Body of pancreas (tissue), 4 donors: ENCODE measurements at regions not wholly inside any gene's neighbourhood (a gene's known extent, or its start where the extent isn't known, plus 50 kb on each side); places are given as distances from the start of the nearest gene placed in this dataset.

ENCODE experiments used
- CTCF ChIP-seq, 7 experiments: fragments of 450-650 bp in 4 of 7; fragments of 200-600 bp in 3 of 7; sonication (generic) in 3 of 7; IDR thresholded peaks; one replicate each; pipeline ENCODE4 v1.5.1; 2016 to 2019; ENCODE audit warnings: antibody characterized with exemption in 7 of 7
- POLR2A ChIP-seq, 3 donors: fragments of 450-650 bp; IDR thresholded peaks; one replicate each; pipeline ENCODE4 v1.6.1; 2016; ENCODE audit warnings: antibody characterized with exemption in 3 of 3, mild to moderate bottlenecking in 2 of 3

GRCh38 chr2:192749611-192750200 lies 555.0 kb upstream of the TMEFF2 start:
- TF ChIP-seq CTCF (IDR thresholded peaks at IDR 0.05) (no peak), POLR2A (IDR thresholded peaks at IDR 0.05) (no peak)
